ENCODE measurements at regions not wholly inside any gene's neighbourhood (a gene's known extent, or its start where the extent isn't known, plus 50 kb on each side); places are given as distances from the start of the nearest gene placed in this dataset.
A peak's percentile ranks its signal among the peaks of the same experiment; 100 is the strongest.

GRCh38 chr16:64421515-64421914 lies 700.3 kb downstream of the CDH11 start:
- no peak overlapping the region for H3K27ac ChIP-seq
- no peak for ATAC-seq
- DNase-seq, result no peak
- TF ChIP-seq CTCF (IDR thresholded peaks at IDR 0.05), result no peak
- H3K4me1 ChIP-seq, result no peaks in the 10 kb centered on the region
- no peaks in the 10 kb centered on the region for H3K36me3 ChIP-seq
- H3K4me3 ChIP-seq, result no peak overlapping the region
- H3K27me3 ChIP-seq, result no peaks in the 10 kb centered on the region
- H3K9me3 ChIP-seq, result no peaks in the 10 kb centered on the region
- intact Hi-C loops (cut with DNase I), result no loop called here

GRCh38 chr16:64419832-64420231 lies 702.0 kb downstream of the CDH11 start:
- no peak for TF ChIP-seq CTCF (IDR thresholded peaks at IDR 0.05)
- Histone ChIP-seq H3K4me1 (no peaks in the 10 kb centered on the region), H3K36me3 (no peaks in the 10 kb centered on the region), H3K4me3 (no peak overlapping the region), H3K27ac (no peak overlapping the region), H3K9me3 (no peaks in the 10 kb centered on the region), H3K27me3 (no peaks in the 10 kb centered on the region)
- no peak for ATAC-seq
- intact Hi-C loops (cut with DNase I), result no loop called here
- no peak for DNase-seq

GRCh38 chr16:64417711-64418227 lies 704.1 kb downstream of the CDH11 start:
- no peak for DNase-seq
- Histone ChIP-seq H3K27ac (no peak overlapping the region), H3K27me3 (no peaks in the 10 kb centered on the region), H3K4me3 (no peak overlapping the region), H3K9me3 (no peaks in the 10 kb centered on the region), H3K36me3 (no peaks in the 10 kb centered on the region), H3K4me1 (peaks cover 5% of the 10 kb centered on the region)
- intact Hi-C loops (cut with DNase I), result no loop called here
- TF ChIP-seq CTCF (IDR thresholded peaks at IDR 0.05), result no peak
- ATAC-seq, result peak; percentile 56

GRCh38 chr16:64416216-64417005 lies 705.5 kb downstream of the CDH11 start:
- intact Hi-C loops (cut with DNase I), result no loop called here

GRCh38 chr16:64412578-64413280 lies 709.1 kb downstream of the CDH11 start:
- no peak overlapping the region for H3K4me3 ChIP-seq
- H3K4me1 ChIP-seq, result peaks cover 5% of the 10 kb centered on the region
- no peak for TF ChIP-seq CTCF (IDR thresholded peaks at IDR 0.05)
- H3K36me3 ChIP-seq, result no peaks in the 10 kb centered on the region
- ATAC-seq (no peak), DNase-seq (no peak)
- intact Hi-C loops (cut with DNase I), result no loop called here
- no peaks in the 10 kb centered on the region for H3K9me3 ChIP-seq
- H3K27me3 ChIP-seq, result no peaks in the 10 kb centered on the region
- no peak overlapping the region for H3K27ac ChIP-seq

More at GRCh38 chr16:64416216-64417005, 705.5 kb downstream of the CDH11 start:
- ATAC-seq, result peak; percentile 39
- no peak for TF ChIP-seq CTCF (IDR thresholded peaks at IDR 0.05)
- Histone ChIP-seq H3K4me1 (peaks cover 5% of the 10 kb centered on the region), H3K36me3 (no peaks in the 10 kb centered on the region), H3K27me3 (no peaks in the 10 kb centered on the region), H3K9me3 (no peaks in the 10 kb centered on the region), H3K4me3 (peak overlapping the region; percentile 36), H3K27ac (peak overlapping the region; percentile 17)
- DNase-seq, result no peak

Data from upper lobe of right lung (tissue), 1 donor.